Keratinocyte (primary cell): ENCODE measurements at regions not wholly inside any gene's neighbourhood (a gene's known extent, or its start where the extent isn't known, plus 50 kb on each side); places are given as distances from the start of the nearest gene placed in this dataset.

Experiments used
- DNase-seq: peaks from one replicate; pipeline ENCODE4 v3.0.0-alpha.2; 2011; ENCODE audit warnings: low read depth, missing footprints, low spot score
- FAIRE-seq: peaks from 2 replicates; lab custom pipeline; 2011; peaks lifted over from hg19 to GRCh38; lab: Jason Lieb, UNC
- H2AFZ ChIP-seq: 2 replicates; pipeline ENCODE4 v1.6.0; 2012; ENCODE audit warnings: low read length, control low read depth, inconsistent platforms; ENCODE audit not compliant: control insufficient read depth
- H3K27ac ChIP-seq: 2 replicates; pipeline ENCODE4 v1.5.1; 2011; ENCODE audit warnings: low read length; ENCODE audit not compliant: control insufficient read depth, insufficient read depth
- H3K27me3 ChIP-seq: 3 replicates; pipeline ENCODE4 v1.6.0; 2011; ENCODE audit warnings: low read length; ENCODE audit not compliant: control insufficient read depth, insufficient read depth; ENCODE audit errors: extremely low read depth
- H3K36me3 ChIP-seq, 2 experiments: 2 replicates in 1 of 2; 3 replicates in 1 of 2; pipeline ENCODE4 v1.5.1; 2011; ENCODE audit warnings: low read length in 2 of 2, mild to moderate bottlenecking in 1 of 2; ENCODE audit not compliant: control insufficient read depth in 2 of 2, insufficient read depth in 2 of 2; ENCODE audit errors: extremely low read depth in 1 of 2
- H3K4me1 ChIP-seq: 3 replicates; pipeline ENCODE4 v1.5.1; 2011; ENCODE audit warnings: low read length; ENCODE audit not compliant: control insufficient read depth, insufficient read depth; ENCODE audit errors: extremely low read depth
- H3K4me2 ChIP-seq: 3 replicates; pipeline ENCODE4 v1.6.0; 2011; ENCODE audit warnings: low read depth, low read length; ENCODE audit not compliant: control insufficient read depth, insufficient read depth; ENCODE audit errors: extremely low read depth
- H3K4me3 ChIP-seq, 3 experiments: fragments of 200-600 bp in 1 of 3; sonication (generic) in 1 of 3; 2 replicates in 2 of 3; 3 replicates in 1 of 3; pipeline ENCODE4 v1.5.1; 2011 to 2016; ENCODE audit warnings: low read length in 3 of 3, mild to moderate bottlenecking in 3 of 3, control low read depth in 2 of 3, inconsistent platforms in 1 of 3, low read depth in 1 of 3, mixed read lengths in 1 of 3, mixed run types in 1 of 3, moderate library complexity in 1 of 3; ENCODE audit not compliant: control insufficient read depth in 2 of 3, insufficient read depth in 2 of 3; ENCODE audit errors: extremely low read depth in 1 of 3
- H3K79me2 ChIP-seq: 2 replicates; pipeline ENCODE4 v1.6.0; 2012; ENCODE audit warnings: low read length; ENCODE audit not compliant: control insufficient read depth, insufficient read depth
- H3K9ac ChIP-seq: 3 replicates; pipeline ENCODE4 v1.6.0; 2011; ENCODE audit warnings: low read length; ENCODE audit not compliant: control insufficient read depth, insufficient read depth; ENCODE audit errors: extremely low read depth
- H3K9me1 ChIP-seq: 3 replicates; pipeline ENCODE4 v1.6.0; 2011; ENCODE audit warnings: low read length; ENCODE audit not compliant: control insufficient read depth, insufficient read depth; ENCODE audit errors: extremely low read depth
- H3K9me3 ChIP-seq: 2 replicates; pipeline ENCODE4 v1.5.1; 2012; ENCODE audit warnings: low read depth, low read length; ENCODE audit not compliant: control insufficient read depth
- H4K20me1 ChIP-seq: 3 replicates; pipeline ENCODE4 v1.6.0; 2011; ENCODE audit warnings: low read length; ENCODE audit not compliant: control insufficient read depth, insufficient read depth; ENCODE audit errors: extremely low read depth
- EZH2 ChIP-seq: IDR thresholded peaks from one replicate; pipeline ENCODE4 v1.6.1; 2012; ENCODE audit warnings: inconsistent platforms, mild to moderate bottlenecking, low read length, moderate library complexity
- dilution Hi-C: fragments of 300-500 bp; cut with MboI; formaldehyde crosslinking; loops from one replicate; pipeline ENCODE4 v1.7.0; 2020; ENCODE audit warnings: low sequenced_read_pairs; ENCODE audit not compliant: extremely low pct_ligation_motif_present
- TF ChIP-seq, protein P1 (sequence below), 3 experiments: IDR thresholded peaks in 1 of 3; conservative IDR thresholded peaks in 1 of 3; optimal IDR thresholded peaks in 1 of 3; 2 replicates in 2 of 3; 3 replicates in 1 of 3; pipeline versions ENCODE3 to v1.5.1; 2011; ENCODE audit warnings: low read length in 3 of 3, mild to moderate bottlenecking in 3 of 3, moderate library complexity in 2 of 3, control low read depth in 1 of 3, inconsistent platforms in 1 of 3; ENCODE audit not compliant: insufficient read depth in 2 of 3; ENCODE audit errors: extremely low read depth in 1 of 3

- Histone ChIP-seq H3K79me2 (no peaks in the 10 kb centered on the region), H3K36me3 (no peaks in the 10 kb centered on the region), H3K27ac (no peak overlapping the region), H3K9me1 (no peaks in the 10 kb centered on the region), H3K27me3 (peaks cover 14% of the 10 kb centered on the region), H3K9me3 (no peaks in the 10 kb centered on the region), H3K4me3 (no peak overlapping the region), H3K9ac (no peak overlapping the region), H4K20me1 (no peaks in the 10 kb centered on the region), H3K4me1 (peaks cover 7% of the 10 kb centered on the region), H3K4me2 (no peak overlapping the region), H2AFZ (no peak overlapping the region)
- no peak for DNase-seq
- TF ChIP-seq, protein P1, sequence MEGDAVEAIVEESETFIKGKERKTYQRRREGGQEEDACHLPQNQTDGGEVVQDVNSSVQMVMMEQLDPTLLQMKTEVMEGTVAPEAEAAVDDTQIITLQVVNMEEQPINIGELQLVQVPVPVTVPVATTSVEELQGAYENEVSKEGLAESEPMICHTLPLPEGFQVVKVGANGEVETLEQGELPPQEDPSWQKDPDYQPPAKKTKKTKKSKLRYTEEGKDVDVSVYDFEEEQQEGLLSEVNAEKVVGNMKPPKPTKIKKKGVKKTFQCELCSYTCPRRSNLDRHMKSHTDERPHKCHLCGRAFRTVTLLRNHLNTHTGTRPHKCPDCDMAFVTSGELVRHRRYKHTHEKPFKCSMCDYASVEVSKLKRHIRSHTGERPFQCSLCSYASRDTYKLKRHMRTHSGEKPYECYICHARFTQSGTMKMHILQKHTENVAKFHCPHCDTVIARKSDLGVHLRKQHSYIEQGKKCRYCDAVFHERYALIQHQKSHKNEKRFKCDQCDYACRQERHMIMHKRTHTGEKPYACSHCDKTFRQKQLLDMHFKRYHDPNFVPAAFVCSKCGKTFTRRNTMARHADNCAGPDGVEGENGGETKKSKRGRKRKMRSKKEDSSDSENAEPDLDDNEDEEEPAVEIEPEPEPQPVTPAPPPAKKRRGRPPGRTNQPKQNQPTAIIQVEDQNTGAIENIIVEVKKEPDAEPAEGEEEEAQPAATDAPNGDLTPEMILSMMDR (optimal IDR thresholded peaks at IDR 0.05 in 1 of 3, IDR thresholded peaks at IDR 0.05 in 1 of 3, conservative IDR thresholded peaks at IDR 0.05 in 1 of 3; ENCODE audit: extremely low read depth in 1 of 3, insufficient read depth in 2 of 3, low read length in 3 of 3) = no peak
- TF ChIP-seq EZH2 = no peak
- no peak for FAIRE-seq
- dilution Hi-C loops = no loop called here
Observed at GRCh38 chr13:27358420-27358819, 66.0 kb upstream of the GTF3A start.

- H3K36me3 ChIP-seq = no peaks in the 10 kb centered on the region
- FAIRE-seq (peak; percentile 59), DNase-seq (no peak)
- dilution Hi-C loops = no loop called here
- no peak overlapping the region for H3K27ac ChIP-seq
- peaks cover 14% of the 10 kb centered on the region for H3K27me3 ChIP-seq
- peaks cover 7% of the 10 kb centered on the region for H3K4me1 ChIP-seq
- no peak overlapping the region for H3K9ac ChIP-seq
- H2AFZ ChIP-seq = no peak overlapping the region
- H3K9me1 ChIP-seq = no peaks in the 10 kb centered on the region
- H3K79me2 ChIP-seq = no peaks in the 10 kb centered on the region
- H3K9me3 ChIP-seq = no peaks in the 10 kb centered on the region
- TF ChIP-seq, protein P1 (optimal IDR thresholded peaks at IDR 0.05 in 1 of 3, IDR thresholded peaks at IDR 0.05 in 1 of 3, conservative IDR thresholded peaks at IDR 0.05 in 1 of 3; ENCODE audit: extremely low read depth in 1 of 3, insufficient read depth in 2 of 3, low read length in 3 of 3) = peak; percentile 75 to 79 (median 77)
- no peak for TF ChIP-seq EZH2
- H3K4me2 ChIP-seq = no peak overlapping the region
- H4K20me1 ChIP-seq = no peaks in the 10 kb centered on the region
- no peak overlapping the region for H3K4me3 ChIP-seq
Observed at GRCh38 chr13:27359199-27359821, 65.1 kb upstream of the GTF3A start.
